Left kidney (tissue), 1 donor: ENCODE measurements at regions not wholly inside any gene's neighbourhood (a gene's known extent, or its start where the extent isn't known, plus 50 kb on each side); places are given as distances from the start of the nearest gene placed in this dataset.
A peak's percentile ranks its signal among the peaks of the same experiment; 100 is the strongest.

Experiments used
- DNase-seq: peaks from one replicate; pipeline ENCODE4 v3.0.0-alpha.2; 2013

GRCh38 chrX:142149919-142150318, 55.2 kb downstream of the MAGEC2 start:
- DNase-seq, result peak; percentile 30

DNA sequence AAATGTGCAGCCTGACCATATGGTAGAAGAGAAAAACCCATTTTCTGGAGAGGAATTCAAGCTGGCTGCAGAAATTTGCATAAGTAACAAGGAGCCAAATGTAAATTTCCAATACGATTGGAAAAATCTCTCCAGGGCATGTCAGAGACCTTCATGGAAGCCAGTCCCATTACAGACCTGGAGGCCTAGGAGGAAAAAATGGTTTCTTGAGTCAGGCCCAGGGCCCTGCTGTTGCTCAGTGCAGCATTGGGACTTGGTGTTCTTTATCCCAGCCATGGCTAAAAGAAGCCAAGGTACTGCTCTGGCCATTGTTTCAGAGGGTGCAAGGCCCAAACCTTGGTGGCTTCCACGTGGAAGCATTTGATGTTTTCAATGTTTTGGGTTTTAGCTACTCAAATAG, 70.6 kb downstream of the MAGEC2 start:
- no peak for DNase-seq

DNA sequence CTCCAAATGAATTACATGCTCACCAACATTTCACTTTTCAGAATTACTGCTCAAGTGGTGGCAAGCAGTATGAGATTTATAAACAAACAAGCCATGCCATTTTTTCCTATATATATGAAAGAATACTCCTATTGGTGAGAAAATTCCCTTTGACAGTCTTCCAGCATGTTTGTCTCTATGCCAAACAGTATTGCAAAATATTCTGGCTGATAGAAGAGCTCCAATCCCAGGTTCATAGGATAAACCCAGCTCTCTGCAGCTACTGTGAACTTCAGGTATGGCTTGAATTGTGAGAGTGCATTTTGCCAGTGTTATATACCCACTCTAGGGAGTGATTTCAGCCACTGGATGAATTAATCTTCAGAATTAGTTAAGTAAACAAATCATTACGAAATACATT, 108.8 kb downstream of the MAGEC2 start:
- no peak for DNase-seq

DNA sequence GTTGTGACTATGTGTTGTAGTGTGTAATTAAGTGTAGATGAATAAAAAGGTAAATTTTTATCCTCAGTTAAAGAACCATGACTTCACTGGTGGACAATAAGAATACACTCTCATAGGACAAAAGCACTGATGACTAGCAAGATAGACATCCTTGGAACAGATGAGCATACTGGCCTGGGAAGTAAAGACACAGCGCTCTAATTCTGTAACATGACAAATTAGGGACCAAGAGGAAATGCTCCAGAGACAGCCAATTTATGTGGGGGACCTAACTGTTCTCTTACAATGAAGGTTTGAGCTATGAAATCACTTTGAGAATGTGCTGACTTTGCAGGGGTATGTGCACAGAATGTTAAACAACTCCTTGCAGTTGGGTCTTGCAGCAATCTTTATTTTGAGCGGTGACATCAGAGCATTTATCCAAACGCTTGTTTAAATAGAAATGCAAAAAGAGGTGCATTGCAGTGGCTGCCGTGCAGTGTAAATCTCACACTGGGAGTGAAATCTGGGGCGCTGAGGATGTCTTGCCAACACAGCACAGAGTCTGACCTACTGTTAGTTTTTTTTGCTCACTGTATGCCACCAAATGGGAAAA, 109.3 kb downstream of the MAGEC2 start:
- DNase-seq, result no peak

DNA sequence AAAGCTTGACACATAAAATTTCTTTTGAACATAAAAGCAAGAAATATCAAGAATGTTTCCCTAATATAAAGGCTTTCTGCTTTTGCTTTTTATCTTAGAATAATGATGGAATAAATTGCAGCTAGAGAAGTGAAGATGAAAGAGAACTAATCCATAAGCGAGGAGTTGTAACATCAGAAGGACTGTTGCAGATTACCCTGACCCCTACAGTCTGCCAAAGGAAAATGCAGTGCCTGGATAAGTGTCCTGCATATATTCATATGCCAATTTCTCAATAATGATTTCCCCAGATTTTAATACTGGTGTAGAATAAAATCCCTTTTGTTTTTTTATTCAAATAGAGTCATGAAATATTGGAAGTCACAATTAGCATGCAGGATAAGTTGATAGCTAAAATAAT, 115.9 kb downstream of the MAGEC2 start:
- no peak for DNase-seq

- peak; percentile 14 for DNase-seq
Observed at GRCh38 chrX:142084611-142085010, 120.5 kb downstream of the MAGEC2 start.

GRCh38 chrX:142076633-142077032, 128.5 kb downstream of the MAGEC2 start:
- DNase-seq, result no peak

GRCh38 chrX:142068365-142068764, 136.7 kb downstream of the MAGEC2 start:
- DNase-seq, result no peak

GRCh38 chrX:142060191-142060590, 144.9 kb downstream of the MAGEC2 start:
- no peak for DNase-seq

DNA sequence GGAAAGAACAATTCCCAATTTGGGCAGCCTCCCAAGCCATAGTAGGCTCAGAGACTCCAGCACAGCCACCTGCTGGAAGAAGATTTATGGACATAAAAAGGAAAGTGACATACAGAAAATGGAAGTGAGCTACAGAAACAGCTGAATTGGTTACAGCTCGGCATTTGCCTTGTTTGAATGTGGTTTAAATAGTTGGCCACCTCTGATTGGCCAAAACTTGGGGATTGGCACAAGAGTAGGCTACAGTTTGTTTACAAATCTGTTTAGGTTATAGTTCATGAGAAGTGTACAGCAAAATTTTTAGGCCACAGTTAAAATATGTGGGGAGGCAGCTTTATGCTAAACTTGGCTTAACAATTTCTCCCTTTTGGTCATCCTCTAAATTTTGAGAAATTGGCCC, 150.4 kb downstream of the MAGEC1 start:
- DNase-seq, result no peak

DNA sequence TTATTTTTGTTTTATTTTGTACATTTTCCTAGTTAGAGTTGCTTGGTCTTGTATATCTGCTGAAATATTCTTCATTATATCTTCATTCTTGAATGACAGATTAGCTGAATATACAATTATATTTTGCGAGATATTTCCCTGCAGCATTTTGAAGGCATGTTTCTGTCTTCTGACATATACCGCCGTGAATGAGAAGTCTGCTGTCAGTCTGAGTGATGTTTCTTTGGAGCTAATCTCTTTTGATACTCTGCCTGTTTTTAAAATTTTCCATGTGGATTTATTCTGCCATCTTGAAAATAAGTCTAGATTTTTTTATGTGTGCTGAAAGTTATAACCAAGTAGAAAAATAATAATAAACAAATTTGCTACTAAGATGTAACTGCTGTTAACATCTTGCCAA, 148.5 kb downstream of the MAGEC1 start:
- no peak for DNase-seq

DNA sequence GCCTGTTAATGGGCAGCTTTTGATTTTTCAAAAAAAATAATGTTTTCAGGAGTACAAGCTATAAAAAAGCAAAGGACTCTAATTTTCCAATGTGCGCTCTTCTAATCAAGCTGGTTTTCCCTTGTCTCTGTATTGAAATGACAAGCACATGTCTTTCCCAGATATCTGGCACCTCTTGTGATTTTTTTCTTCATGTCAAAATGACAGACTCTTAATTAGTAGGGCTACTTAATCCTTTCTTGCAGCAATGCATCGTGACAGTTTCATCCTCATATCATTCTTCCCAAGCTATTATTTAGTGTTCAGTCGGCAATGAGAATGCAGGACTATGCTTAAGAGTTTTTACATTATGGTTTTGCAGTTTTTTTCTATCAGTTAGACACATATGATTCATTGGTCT, 139.5 kb downstream of the MAGEC1 start:
- no peak for DNase-seq

DNA sequence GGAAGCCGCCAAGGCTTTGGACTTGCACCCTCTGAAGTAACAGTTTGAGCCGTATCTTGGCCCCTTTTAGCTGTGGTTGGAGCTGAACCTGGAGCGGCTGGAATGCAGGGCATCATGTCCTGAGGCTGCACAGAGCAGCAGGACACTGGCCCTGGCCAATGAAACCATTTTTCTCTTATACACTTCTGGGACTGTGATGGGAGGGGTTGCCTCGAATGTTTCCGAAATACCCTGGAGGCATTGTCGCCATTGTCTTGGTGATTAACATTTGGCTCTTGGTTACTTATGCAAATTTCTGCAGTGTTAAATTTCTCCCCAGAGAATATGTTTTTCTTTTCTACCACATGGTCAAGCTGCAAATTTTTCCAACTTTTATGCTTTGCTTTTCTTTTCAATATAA, 137.2 kb downstream of the MAGEC1 start:
- DNase-seq, result no peak

DNA sequence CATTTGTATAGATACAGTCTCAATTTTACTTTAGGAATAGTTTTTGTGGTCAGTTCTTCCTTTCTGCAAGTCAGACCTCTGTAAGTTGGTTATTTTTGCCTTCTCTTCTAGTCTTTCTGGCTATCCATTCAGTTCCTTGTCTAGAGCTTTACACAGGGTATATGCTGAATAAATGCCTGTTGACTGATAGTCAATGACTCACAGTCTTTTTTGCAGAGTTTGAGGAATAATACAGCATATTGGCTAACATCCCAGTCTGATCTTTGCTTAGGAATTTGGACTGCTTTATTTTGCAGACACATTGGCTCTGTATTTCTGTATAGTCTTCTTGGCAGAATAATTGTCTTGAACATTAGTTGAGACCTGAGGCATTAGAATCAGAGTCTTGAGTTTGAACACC, 132.4 kb downstream of the MAGEC1 start:
- DNase-seq, result no peak

- DNase-seq, result no peak
Observed at GRCh38 chrX:142005532-142005931, 101.8 kb downstream of the MAGEC1 start.

DNA sequence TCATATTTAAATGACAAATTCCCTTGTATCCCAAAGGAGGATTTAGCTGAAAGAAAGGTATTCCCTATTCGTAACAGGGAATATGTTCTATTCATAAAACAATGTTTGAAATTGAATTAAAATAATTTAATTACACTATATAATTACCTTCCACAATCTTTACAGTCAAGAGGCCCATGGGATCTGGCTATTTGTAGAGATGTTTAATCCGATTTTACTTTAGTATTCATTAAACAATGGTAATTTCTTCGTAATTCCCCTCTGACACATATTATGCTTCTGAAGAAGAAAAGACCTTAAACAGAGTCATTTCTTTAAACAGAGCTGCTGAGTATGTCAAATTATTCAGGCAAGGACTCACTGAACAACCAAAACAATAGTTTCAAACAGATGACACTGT, 98.8 kb downstream of the MAGEC1 start:
- no peak for DNase-seq

GRCh38 chrX:142001934-142002333, 98.2 kb downstream of the MAGEC1 start:
- DNase-seq, result no peak

DNA sequence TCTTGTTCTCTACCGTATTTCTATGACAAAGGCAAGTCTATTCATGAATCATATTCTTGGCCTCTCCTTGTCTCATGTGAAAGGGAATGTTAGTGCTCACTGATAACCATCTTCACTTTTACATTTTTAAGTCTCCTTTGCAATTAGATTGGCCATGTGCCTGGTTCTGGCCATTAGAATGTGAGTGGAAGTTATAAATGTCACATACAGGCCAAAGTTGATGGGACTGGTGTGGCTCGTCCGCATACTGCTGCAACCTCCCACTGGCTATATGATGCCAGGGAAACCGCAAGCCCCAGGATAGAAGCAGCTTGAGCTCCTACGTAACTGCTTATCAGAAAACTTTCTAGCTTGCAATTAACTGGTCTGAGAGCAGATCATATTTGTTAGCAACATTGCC, 86.1 kb downstream of the MAGEC1 start:
- no peak for DNase-seq

DNA sequence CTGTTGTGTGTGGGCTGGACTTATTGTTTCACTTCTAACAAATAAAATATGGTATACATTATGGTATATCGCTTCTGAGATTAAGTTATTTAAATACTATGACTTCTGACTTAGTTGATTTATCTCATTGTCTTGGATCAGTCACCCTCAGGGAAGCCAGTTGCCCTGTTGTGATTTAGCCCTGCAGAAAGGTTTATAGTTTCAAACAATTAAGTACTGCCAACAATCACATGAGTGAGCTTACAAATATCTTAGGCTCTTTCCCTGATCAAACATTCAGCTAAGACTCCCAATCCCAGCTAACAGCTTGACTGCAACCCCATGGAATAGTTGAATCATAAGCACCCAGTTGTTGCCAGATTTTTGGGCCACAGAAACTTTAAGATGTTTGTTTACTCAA, 85.4 kb downstream of the MAGEC1 start:
- DNase-seq, result no peak

- DNase-seq, result no peak
Observed at GRCh38 chrX:141982296-141982695, 78.6 kb downstream of the MAGEC1 start.

- DNase-seq, result no peak
Observed at GRCh38 chrX:141975839-141976238, 72.1 kb downstream of the MAGEC1 start.

- DNase-seq, result no peak
Observed at GRCh38 chrX:141969706-141970105, 66.0 kb downstream of the MAGEC1 start.

DNA sequence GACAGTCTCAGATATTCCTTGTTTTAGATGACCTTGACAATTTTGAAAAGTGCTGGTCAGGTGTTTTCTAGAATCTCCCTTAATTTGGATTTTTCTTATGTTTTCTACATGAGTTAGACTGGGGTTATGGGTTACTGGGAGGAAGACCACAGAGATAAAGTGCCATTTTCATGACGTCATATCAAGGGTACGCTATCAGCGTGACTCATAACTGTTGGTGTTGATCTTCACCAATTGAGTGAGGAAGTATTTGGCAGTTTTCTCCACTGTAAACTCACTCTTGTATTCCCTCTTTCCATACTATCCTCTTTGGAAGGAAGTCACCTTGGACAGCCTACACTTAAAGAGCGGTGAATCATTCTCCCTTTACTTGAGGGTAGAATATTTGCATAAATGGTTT, 56.9 kb downstream of the MAGEC1 start:
- no peak for DNase-seq
